RWPE2 (cell line): ENCODE measurements at regions not wholly inside any gene's neighbourhood (a gene's known extent, or its start where the extent isn't known, plus 50 kb on each side); places are given as distances from the start of the nearest gene placed in this dataset.

Experiments
- ATAC-seq: fragments of 200-7000 bp; cut with Tn5 transposase; 3 replicates; pipeline ENCODE4 v1.9.1; 2021; ENCODE audit warnings: low read depth
- DNase-seq: peaks from one replicate; pipeline ENCODE4 v3.0.0-alpha.2; 2020; ENCODE audit warnings: low spot score
- H3K27ac ChIP-seq: fragments of 450-650 bp; 2 replicates; pipeline ENCODE4 v1.5.1; 2017; ENCODE audit warnings: mild to moderate bottlenecking; ENCODE audit not compliant: poor library complexity, severe bottlenecking
- H3K27me3 ChIP-seq: fragments of 250-450 bp; sonication (Bioruptor Pico); 2 replicates; pipeline ENCODE4 v1.5.1; 2021; ENCODE audit warnings: mild to moderate bottlenecking, moderate library complexity; ENCODE audit not compliant: insufficient read depth, poor library complexity, severe bottlenecking
- H3K36me3 ChIP-seq: fragments of 250-450 bp; sonication (Bioruptor Pico); 2 replicates; pipeline ENCODE4 v1.5.1; 2020; ENCODE audit warnings: low read depth, mild to moderate bottlenecking, moderate library complexity
- H3K4me1 ChIP-seq: fragments of 250-450 bp; sonication (Bioruptor Pico); 2 replicates; pipeline ENCODE4 v1.5.1; 2021; ENCODE audit warnings: mild to moderate bottlenecking, moderate library complexity; ENCODE audit not compliant: insufficient read depth, poor library complexity, severe bottlenecking
- H3K4me3 ChIP-seq: fragments of 250-450 bp; sonication (Bioruptor Pico); 2 replicates; pipeline ENCODE4 v1.5.1; 2021; ENCODE audit warnings: mild to moderate bottlenecking, moderate library complexity; ENCODE audit not compliant: severe bottlenecking
- H3K9me3 ChIP-seq: fragments of 250-450 bp; sonication (Bioruptor Pico); 2 replicates; pipeline ENCODE4 v1.5.1; 2021; ENCODE audit warnings: mild to moderate bottlenecking, moderate library complexity; ENCODE audit not compliant: severe bottlenecking
- CTCF ChIP-seq: fragments of 450-650 bp; IDR thresholded peaks from one replicate; pipeline ENCODE4 v1.5.1; 2017; ENCODE audit warnings: mild to moderate bottlenecking, moderate library complexity; ENCODE audit not compliant: poor library complexity, severe bottlenecking

- ATAC-seq (no peak), DNase-seq (no peak)
- Histone ChIP-seq H3K9me3 (no peaks in the 10 kb centered on the region), H3K4me3 (no peak overlapping the region), H3K4me1 (no peaks in the 10 kb centered on the region), H3K27ac (no peak overlapping the region), H3K27me3 (no peaks in the 10 kb centered on the region), H3K36me3 (no peaks in the 10 kb centered on the region)
- TF ChIP-seq CTCF, result no peak
Observed at GRCh38 chr5:124130816-124131215, 615.6 kb downstream of the ZNF608 start.

DNA sequence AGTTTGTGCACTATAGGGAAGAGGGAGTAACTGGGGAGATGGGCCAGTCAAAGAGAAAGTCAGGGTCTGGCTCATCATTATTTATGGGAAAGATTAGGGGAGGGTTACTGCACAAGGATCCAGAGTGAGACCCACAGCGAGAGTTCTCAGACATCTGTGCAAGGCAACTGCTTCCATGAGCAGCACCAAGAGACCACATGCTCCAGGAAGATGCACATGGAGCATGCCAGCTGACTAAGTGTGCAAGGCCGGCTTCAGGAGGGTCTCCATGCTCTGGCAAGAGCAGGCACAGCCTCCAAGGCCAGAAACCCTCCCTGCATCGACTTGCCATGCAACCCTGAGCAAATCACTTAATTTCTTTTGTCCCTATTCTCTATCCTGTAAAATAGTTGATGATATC is 616.9 kb downstream of the CSNK1G3 start:
- DNase-seq (no peak), ATAC-seq (no peak)
- Histone ChIP-seq H3K27ac (no peak overlapping the region), H3K4me3 (no peak overlapping the region), H3K27me3 (no peaks in the 10 kb centered on the region), H3K9me3 (no peaks in the 10 kb centered on the region), H3K4me1 (no peaks in the 10 kb centered on the region), H3K36me3 (no peaks in the 10 kb centered on the region)
- TF ChIP-seq CTCF, result no peak

GRCh38 chr5:124126504-124127217 is 614.7 kb downstream of the CSNK1G3 start:
- Histone ChIP-seq H3K36me3 (no peaks in the 10 kb centered on the region), H3K27ac (no peak overlapping the region), H3K4me3 (no peak overlapping the region), H3K27me3 (no peaks in the 10 kb centered on the region), H3K9me3 (no peaks in the 10 kb centered on the region), H3K4me1 (no peaks in the 10 kb centered on the region)
- ATAC-seq (no peak), DNase-seq (no peak)
- no peak for TF ChIP-seq CTCF

- Histone ChIP-seq H3K4me3 (no peak overlapping the region), H3K36me3 (no peaks in the 10 kb centered on the region), H3K4me1 (no peaks in the 10 kb centered on the region), H3K27ac (no peak overlapping the region), H3K9me3 (no peaks in the 10 kb centered on the region), H3K27me3 (no peaks in the 10 kb centered on the region)
- DNase-seq (no peak), ATAC-seq (no peak)
- no peak for TF ChIP-seq CTCF
Observed at GRCh38 chr5:124124711-124125229, 612.8 kb downstream of the CSNK1G3 start.

GRCh38 chr5:124121198-124121597 is 609.2 kb downstream of the CSNK1G3 start:
- Histone ChIP-seq H3K36me3 (no peaks in the 10 kb centered on the region), H3K27ac (no peak overlapping the region), H3K9me3 (no peaks in the 10 kb centered on the region), H3K27me3 (no peaks in the 10 kb centered on the region), H3K4me1 (no peaks in the 10 kb centered on the region), H3K4me3 (no peak overlapping the region)
- ATAC-seq (0 out of 3 replicates have a peak, but pooled peaks have one; percentile 45), DNase-seq (no peak)
- no peak for TF ChIP-seq CTCF
